NCI-H345 (cell line): ENCODE measurements at regions not wholly inside any gene's neighbourhood (a gene's known extent, or its start where the extent isn't known, plus 50 kb on each side); places are given as distances from the start of the nearest gene placed in this dataset.
"Not testable (repeated sequence)": the region's sequence is repeated elsewhere in the genome, so short reads cannot be mapped to it uniquely, and the experiment has no call there.

Experiments used
- DNase-seq: peaks from one replicate; lab custom pipeline; 2025; lab: John Stamatoyannopoulos, UW

DNA sequence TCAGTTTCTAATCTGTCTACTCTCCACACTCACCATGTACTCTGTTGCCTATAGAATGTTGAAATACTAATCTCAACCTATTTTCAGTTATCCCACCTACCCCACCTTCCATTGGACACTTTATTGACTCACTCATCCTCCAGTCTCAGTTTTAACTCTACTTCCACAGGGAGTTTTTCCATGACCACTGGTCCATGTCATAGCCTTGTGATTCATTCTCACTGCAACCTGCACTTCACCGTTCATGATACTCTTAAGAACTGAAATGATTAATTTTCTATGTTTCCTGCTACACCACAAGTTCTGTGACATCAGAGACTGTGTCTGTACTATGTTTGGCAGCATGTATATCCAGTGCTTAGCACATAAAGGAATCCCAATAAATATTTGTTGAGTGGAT, 122.8 kb upstream of the HSF2 start:
- DNase-seq, result no peak

GRCh38 chr6:122280105-122281021, 119.1 kb upstream of the HSF2 start:
- DNase-seq, result not testable (repeated sequence)

DNA sequence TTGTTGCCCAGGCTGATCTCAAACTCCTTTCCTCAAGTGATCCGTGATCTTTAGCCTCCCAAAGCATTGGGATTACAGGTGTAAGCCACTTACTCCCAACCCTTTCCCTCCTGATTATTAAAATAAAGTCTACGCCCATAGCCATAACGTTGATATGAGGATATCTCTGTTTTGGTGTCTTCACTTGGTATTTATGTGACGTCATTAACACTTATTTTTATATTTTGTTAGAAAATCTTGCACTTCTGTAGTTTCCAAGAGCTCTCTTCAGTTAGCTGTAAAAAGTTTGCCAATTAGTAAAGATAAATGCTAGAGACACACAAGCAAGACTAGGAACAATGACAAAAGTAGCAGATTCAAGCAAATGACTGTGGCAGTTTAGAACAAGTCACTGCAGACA, 115.6 kb upstream of the HSF2 start:
- DNase-seq, result no peak

GRCh38 chr6:122284848-122285247, 114.6 kb upstream of the HSF2 start:
- no peak for DNase-seq

DNA sequence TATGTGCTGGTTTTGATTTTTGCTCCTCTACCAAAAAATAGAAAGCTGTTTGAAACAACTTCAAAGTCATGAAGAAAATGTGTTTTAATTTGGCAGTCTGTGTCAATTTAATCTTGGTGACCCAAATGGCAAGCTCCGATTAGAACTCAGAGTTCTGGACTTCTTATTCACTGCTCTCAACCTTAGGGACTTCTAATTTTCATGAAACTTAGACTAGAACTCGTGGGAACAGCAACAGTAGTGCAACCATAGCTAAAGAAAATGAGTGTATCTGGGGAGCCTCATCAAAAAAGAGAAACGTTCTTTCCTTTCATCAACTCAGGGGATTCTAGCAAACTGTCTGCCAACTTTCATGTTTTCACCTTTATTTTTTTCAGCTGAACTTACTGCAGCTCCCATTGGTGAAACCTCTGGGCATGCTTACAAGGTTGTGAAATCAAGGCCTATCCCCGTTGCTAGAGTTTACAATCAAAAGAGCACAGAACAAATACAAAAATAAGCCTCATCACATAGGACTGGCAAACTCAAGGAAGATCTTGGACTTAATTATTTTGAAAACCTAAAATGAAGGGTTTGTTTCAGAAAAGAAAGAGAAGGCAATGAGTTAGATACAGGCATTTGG, 114.0 kb upstream of the HSF2 start:
- no peak for DNase-seq

DNA sequence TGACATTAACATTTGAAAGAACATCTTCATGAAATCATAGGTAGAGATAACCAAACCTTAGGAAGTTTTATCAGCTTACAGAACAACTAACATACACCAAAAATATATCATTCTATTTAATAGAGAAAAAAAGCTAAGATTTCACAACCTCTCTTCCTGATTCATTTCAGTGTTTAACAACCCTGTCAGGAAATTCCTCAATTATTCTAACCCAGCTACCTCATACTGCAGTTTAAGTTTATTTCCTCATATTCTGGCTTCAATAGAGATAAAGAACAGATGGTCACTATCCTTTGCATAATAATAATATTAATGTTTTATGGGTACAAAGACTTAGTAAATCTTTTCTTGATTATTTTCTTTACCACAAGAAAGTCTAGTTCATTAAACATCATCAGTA, 112.9 kb upstream of the HSF2 start:
- no peak for DNase-seq

DNA sequence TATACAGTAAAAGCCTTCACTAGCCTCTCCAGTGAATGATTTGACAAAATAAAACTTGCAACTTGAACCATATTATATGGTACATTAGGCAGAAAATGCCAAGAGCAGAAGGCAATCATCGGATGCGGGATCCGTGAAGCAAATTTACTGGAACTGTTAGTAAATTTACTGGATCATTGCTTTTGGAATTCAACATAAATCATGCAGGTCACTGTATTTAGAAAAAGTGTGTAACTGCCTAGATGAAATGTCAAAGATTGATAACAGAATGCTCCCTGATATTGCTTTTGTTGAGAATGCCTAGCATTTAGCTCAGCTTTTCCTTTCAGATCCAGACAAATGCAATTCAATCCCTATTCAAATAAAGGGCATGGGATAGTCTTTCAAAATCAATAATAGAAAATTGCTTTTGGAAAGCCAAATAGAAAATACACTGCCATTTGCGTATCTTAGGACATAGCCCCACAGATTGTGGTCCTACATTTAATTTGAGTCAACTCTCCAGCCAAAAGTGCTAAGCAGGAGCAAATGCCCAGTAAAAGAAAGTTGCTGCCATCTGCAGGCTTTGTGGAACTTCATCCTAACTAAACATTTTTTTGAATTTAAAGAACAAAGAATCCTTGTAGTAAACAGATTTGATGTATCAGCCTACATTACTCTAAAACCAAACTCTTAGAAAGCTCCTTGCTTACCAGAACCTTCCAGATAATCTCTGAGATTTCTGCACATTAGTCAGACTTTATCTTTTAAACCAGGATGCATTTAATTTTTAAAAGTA, 109.5 kb upstream of the HSF2 start:
- peak; percentile 5 for DNase-seq

- DNase-seq, result no peak
These were observed 102.4 kb upstream of the HSF2 start for GRCh38 chr6:122297010-122297409.

DNA sequence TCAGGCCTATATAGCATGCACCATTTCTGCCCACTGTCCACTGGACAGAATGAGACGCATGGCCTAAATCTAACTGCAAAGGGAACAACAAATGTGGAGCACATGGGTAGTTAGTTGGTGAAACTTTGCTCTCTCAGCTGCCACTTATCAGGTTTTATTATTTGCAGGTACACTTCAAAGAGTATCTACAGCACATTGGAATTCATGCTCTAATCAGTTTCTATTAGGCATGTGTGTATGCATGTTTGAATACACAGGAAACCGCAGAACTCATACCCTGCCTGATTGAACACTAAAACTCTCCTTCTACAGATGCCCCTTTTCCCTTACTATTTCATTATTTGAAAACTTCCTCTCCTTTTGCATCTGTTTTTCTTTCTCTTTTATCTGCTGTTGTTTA, 97.4 kb upstream of the HSF2 start:
- DNase-seq, result no peak

DNA sequence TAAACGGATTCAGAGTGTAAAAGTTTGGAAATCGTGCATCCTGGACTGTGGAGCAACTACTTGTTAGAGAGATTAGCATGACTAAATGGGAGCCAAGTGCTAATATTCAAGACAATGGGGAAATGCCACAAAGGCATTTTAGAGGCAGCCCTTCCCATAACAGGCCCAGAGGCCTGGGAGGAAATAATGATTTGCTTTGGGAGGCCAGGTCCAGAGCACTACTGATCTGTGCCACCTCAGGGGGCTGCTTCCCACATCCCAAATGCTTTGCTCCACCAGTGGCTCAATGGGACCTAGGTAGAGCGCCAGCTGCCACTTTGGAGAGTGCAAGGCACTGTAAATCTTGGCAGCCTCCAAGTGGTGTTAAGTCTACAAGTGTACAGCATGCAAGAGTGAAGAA, 91.9 kb upstream of the HSF2 start:
- no peak for DNase-seq

- DNase-seq, result no peak
These were observed 91.4 kb upstream of the HSF2 start for GRCh38 chr6:122308074-122308473.

DNA sequence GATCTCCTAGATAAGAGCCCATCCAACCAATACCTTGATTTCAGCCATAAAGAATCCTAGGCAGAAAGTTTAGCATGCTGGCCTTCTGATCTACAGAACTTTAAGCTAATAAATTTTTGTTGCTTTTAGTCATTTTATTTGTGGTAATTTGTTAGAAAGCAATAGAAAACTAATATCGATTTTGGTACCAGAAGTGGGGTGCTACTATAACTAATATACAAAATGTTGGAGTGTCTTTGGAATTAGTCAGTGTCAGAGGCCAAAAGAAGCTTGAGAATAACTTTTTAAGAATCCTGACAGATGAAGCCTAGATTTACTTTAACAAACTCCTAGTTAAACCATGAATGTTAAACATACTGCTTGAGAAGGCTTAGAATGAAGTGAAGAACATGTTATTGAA, 83.6 kb upstream of the HSF2 start:
- no peak for DNase-seq

- peak; percentile 32 for DNase-seq
These were observed 76.6 kb upstream of the HSF2 start for GRCh38 chr6:122322824-122323223.

DNA sequence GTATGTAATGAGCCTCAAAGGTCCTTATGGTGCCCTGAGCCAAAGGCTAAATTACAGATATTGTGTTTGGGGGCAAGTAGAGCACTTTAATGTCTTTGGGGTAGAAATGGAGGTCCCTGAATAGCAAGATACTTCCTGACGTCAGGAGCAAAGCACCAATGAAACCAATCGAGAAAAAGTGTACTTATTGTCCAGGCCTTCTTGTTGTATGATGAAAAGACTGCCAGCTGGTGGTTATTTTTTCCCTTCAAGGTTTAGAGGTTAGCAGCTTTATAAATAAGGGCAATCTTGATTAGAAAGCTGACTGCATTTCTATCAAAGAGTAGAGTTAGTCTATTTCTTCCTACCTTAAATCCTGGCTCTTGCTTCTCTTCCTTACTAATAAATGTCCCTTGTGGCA, 76.1 kb upstream of the HSF2 start:
- DNase-seq, result no peak

DNA sequence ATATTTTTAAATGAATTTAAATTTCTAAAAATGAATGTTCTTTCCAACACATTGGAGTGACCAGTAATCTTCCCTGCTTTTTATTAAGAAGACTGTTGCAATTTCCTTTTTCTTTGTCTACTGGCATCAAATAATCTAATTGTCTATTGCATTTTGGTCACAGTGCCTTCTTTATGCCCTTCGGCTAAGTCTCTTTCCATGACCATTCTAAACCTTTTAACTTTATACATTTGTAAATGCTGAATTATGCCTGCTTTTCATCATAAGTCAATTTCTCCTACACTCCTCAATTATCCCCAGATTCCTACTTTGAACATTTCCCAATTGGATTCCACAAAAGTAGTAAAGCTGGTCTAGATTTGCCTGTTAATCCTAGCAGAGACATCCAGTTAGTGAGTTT, 69.1 kb upstream of the HSF2 start:
- no peak for DNase-seq

- no peak for DNase-seq
These were observed 61.8 kb upstream of the HSF2 start for GRCh38 chr6:122337645-122338044.

DNA sequence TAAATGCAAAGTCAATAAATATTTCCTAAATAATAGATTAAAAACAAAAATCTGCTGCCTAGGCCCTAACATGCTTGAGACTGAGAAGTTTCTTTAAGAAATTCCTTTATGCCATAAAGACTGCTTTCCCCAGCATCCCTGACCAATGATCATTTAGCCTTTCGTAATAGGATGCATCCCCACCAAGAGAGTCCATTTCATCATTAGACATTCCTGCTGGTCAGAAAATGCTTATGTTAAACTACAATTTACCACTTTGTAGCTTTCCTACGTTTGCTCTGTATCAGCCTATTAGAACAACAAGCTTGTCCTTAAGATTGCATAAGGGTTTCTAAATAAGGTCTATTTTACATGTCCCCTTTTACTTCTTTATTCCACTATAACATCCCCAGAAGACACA, 59.8 kb upstream of the HSF2 start:
- DNase-seq, result no peak

DNA sequence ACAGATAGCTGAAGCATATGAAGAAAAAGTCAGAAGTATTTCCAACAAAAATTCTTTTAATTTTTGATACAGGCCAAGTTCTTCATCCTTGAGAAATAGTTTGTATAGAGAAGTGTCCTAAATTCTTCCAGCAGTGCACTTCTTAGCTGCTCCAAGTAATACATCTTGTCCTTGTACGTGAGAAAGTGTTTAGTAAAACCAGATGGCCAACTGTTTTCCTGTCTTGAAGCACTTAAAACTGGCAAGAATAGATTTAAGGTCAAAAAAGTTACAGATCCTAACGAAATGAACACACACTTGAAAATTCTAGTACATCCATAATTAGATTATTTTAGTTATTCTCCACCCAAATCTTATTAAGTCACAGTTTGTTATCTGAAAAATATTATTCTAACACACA, 52.2 kb upstream of the HSF2 start:
- no peak for DNase-seq

DNA sequence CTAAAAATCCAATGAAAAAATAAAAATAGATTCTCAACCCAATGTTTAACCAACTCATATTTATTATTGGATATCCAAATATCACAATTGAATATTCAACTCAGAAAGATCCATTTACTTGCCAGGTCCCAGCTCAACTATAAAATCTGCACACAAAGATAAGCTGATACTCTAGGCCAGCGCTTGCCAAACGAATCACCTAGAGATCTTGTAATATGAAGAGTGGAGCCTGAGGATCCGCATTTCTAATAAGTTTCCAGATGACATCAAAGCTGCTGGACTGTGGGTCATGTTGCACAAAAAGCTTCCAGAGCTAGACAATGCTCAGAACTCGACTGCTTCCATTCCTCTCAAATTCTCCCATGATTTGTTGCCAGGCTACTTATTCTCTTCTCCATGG, 51.7 kb upstream of the HSF2 start:
- DNase-seq, result no peak
